Neuronal stem cell (in vitro differentiated cells): ENCODE measurements at regions not wholly inside any gene's neighbourhood (a gene's known extent, or its start where the extent isn't known, plus 50 kb on each side); places are given as distances from the start of the nearest gene placed in this dataset.
"Not testable (repeated sequence)": the region's sequence is repeated elsewhere in the genome, so short reads cannot be mapped to it uniquely, and the experiment has no call there.

Experiments used
- DNase-seq: peaks from one replicate; pipeline ENCODE4 v3.0.0-alpha.2; 2013; ENCODE audit warnings: low spot score
- H2AFZ ChIP-seq: one replicate; pipeline ENCODE4 v1.6.1; 2013; ENCODE audit warnings: mild to moderate bottlenecking, low read length, inconsistent platforms
- H2AK5ac ChIP-seq: 2 replicates; pipeline ENCODE4 v1.6.1; 2013; ENCODE audit warnings: low read depth, mild to moderate bottlenecking, inconsistent platforms, low read length, moderate library complexity, mixed read lengths
- H2BK120ac ChIP-seq: 2 replicates; pipeline ENCODE4 v1.6.1; 2013; ENCODE audit warnings: low read depth, mild to moderate bottlenecking, inconsistent platforms, low read length, moderate library complexity, mixed read lengths
- H2BK12ac ChIP-seq: one replicate; pipeline ENCODE4 v1.6.1; 2013; ENCODE audit warnings: low read length, inconsistent platforms
- H2BK15ac ChIP-seq: 2 replicates; pipeline ENCODE4 v1.6.1; 2013; ENCODE audit warnings: mild to moderate bottlenecking, low read length, inconsistent platforms, mixed read lengths
- H2BK5ac ChIP-seq: one replicate; pipeline ENCODE4 v1.6.1; 2013; ENCODE audit warnings: inconsistent platforms, mild to moderate bottlenecking, low read length, moderate library complexity
- H3K14ac ChIP-seq: one replicate; pipeline ENCODE4 v1.6.1; 2013; ENCODE audit warnings: low read length, inconsistent platforms
- H3K18ac ChIP-seq: 2 replicates; pipeline ENCODE4 v1.6.1; 2013; ENCODE audit warnings: low read length, inconsistent platforms
- H3K23ac ChIP-seq: 2 replicates; pipeline ENCODE4 v1.6.1; 2013; ENCODE audit warnings: low read depth, mild to moderate bottlenecking, mixed read lengths, low read length, inconsistent platforms; ENCODE audit not compliant: poor library complexity
- H3K27ac ChIP-seq: replicated peaks from 3 replicates; pipeline ENCODE4 v1.5.1; 2013; ENCODE audit warnings: low read length, inconsistent platforms
- H3K27me3 ChIP-seq, 3 experiments: 2 replicates each; pipeline ENCODE4 v1.6.1; 2013; ENCODE audit warnings: low read length in 3 of 3, mild to moderate bottlenecking in 2 of 3, inconsistent platforms in 1 of 3, low read depth in 1 of 3, mixed read lengths in 1 of 3, moderate library complexity in 1 of 3; ENCODE audit not compliant: control insufficient read depth in 3 of 3, insufficient read depth in 3 of 3
- H3K36me3 ChIP-seq, 2 donors: replicated peaks in 1 of 2; 2 replicates each; pipeline ENCODE4 v1.6.1; 2013; ENCODE audit warnings: low read length in 2 of 2; ENCODE audit not compliant: control insufficient read depth in 2 of 2, insufficient read depth in 2 of 2
- H3K4ac ChIP-seq: 2 replicates; pipeline ENCODE4 v1.6.1; 2013; ENCODE audit warnings: inconsistent platforms, mild to moderate bottlenecking, low read length, moderate library complexity
- H3K4me1 ChIP-seq, 2 donors: 1 replicate in 1 of 2; 2 replicates in 1 of 2; pipeline ENCODE4 v1.6.1; 2013; ENCODE audit warnings: low read length in 2 of 2, low read depth in 1 of 2; ENCODE audit not compliant: control insufficient read depth in 2 of 2, insufficient read depth in 1 of 2
- H3K4me2 ChIP-seq: one replicate; pipeline ENCODE4 v1.6.1; 2013; ENCODE audit warnings: mild to moderate bottlenecking, low read length, inconsistent platforms; ENCODE audit not compliant: insufficient read depth, poor library complexity, severe bottlenecking
- H3K4me3 ChIP-seq, 2 donors: 2 replicates each; pipeline ENCODE4 v1.5.1; 2013; ENCODE audit warnings: low read length in 2 of 2, mild to moderate bottlenecking in 2 of 2, inconsistent platforms in 1 of 2, moderate library complexity in 1 of 2
- H3K79me1 ChIP-seq: one replicate; pipeline ENCODE4 v1.6.1; 2013; ENCODE audit warnings: low read depth, mild to moderate bottlenecking, inconsistent platforms, low read length, moderate library complexity
- H3K9ac ChIP-seq: one replicate; pipeline ENCODE4 v1.6.1; 2013; ENCODE audit warnings: mild to moderate bottlenecking, low read depth, low read length, inconsistent platforms; ENCODE audit not compliant: poor library complexity
- H3K9me3 ChIP-seq, 2 donors: replicated peaks in 1 of 2; 2 replicates each; pipeline versions ENCODE3 to v1.6.1; 2013; ENCODE audit warnings: low read length in 2 of 2, mild to moderate bottlenecking in 2 of 2, inconsistent platforms in 1 of 2, low read depth in 1 of 2, mixed read lengths in 1 of 2, moderate library complexity in 1 of 2; ENCODE audit not compliant: control insufficient read depth in 2 of 2, insufficient read depth in 1 of 2
- H4K8ac ChIP-seq: one replicate; pipeline ENCODE4 v1.6.1; 2013; ENCODE audit warnings: low read depth, mild to moderate bottlenecking, inconsistent platforms, low read length, moderate library complexity
- H4K91ac ChIP-seq: one replicate; pipeline ENCODE4 v1.6.1; 2013; ENCODE audit warnings: low read length, low read depth, mild to moderate bottlenecking, inconsistent platforms; ENCODE audit not compliant: poor library complexity
- WGBS, 2 donors: extraction: QIAGEN DNeasy Blood & Tissue Kit; methylation state at CpG; one replicate each; pipeline ENCODE4 v1.1.7; 2013; ENCODE audit warnings: missing lambda C conversion rate in 2 of 2, mixed read lengths in 1 of 2; ENCODE audit not compliant: insufficient read length in 2 of 2, insufficient replicate concordance in 1 of 2; ENCODE audit errors: extremely low coverage in 2 of 2; 5-methylcytosine and 5-hydroxymethylcytosine counted together

DNA sequence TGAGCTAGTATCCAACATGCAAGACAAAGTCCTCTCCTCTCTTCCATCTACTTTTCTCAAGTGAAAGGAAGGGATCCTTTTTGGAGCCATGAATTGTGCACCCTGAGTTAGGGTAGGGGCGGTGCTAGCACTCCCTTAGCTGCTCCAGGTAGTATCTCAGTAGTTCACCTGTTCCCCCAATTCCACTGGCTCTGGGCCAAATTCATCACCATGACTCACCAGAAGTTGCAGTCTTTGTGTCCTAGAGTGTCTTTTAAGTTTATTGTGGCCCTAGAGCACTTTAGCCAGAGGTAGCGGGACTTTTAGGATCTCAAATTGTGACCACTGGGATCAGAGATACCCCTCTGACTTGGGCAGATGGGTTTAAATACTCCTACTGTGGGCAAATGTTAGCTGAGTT is 398.6 kb upstream of the ANO5 start:
- WGBS, 2 donors: no CpG with 5 or more reads among the region's 2 CpGs
- no peak overlapping the region for H3K4me2 ChIP-seq

DNA sequence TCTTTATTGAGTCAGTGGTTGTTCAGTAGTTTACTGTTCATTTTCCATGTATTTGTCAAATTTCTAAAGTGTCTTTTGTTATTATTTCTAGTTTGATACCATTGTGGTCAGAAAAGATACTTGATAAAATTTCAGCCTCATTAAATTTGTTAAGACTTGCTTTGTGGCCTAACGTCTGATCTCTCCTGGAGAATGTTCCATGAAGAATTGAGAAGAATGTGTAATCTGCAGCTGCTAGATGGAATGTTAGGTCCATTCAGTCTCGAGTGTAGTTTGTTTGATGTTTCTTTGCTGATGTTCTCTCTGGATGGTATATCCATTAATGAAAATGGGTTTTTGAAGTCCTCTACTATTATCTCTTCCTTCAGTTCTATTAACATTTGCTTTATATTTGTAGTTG is 394.7 kb upstream of the ANO5 start:
- Histone ChIP-seq H2BK120ac (no peak overlapping the region), H2BK5ac (no peak overlapping the region), H3K36me3 (no peaks in the 10 kb centered on the region), H2AK5ac (no peak overlapping the region), H3K27ac (no peak overlapping the region), H3K79me1 (no peaks in the 10 kb centered on the region), H3K14ac (no peak overlapping the region), H3K18ac (no peak overlapping the region), H4K91ac (no peak overlapping the region), H3K4me2 (no peak overlapping the region), H3K4ac (no peak overlapping the region), H3K9me3 (no peaks in the 10 kb centered on the region), H3K4me1 (no peaks in the 10 kb centered on the region), H3K4me3 (no peak overlapping the region), H3K27me3 (no peaks in the 10 kb centered on the region), H3K23ac (no peak overlapping the region), H2AFZ (no peak overlapping the region), H2BK15ac (no peak overlapping the region), H4K8ac (no peak overlapping the region), H2BK12ac (no peak overlapping the region), H3K9ac (no peak overlapping the region)
- WGBS, 2 donors: no CpG with 5 or more reads among the region's 2 CpGs
- DNase-seq: no peak

More for the DNA sequence above, 398.6 kb upstream of the ANO5 start:
- Histone ChIP-seq H3K27me3 (no peaks in the 10 kb centered on the region), H4K91ac (no peak overlapping the region), H3K79me1 (no peaks in the 10 kb centered on the region), H3K27ac (no peak overlapping the region), H2BK5ac (no peak overlapping the region), H3K4ac (no peak overlapping the region), H3K4me1 (no peaks in the 10 kb centered on the region), H3K14ac (no peak overlapping the region), H2BK120ac (no peak overlapping the region), H2AK5ac (no peak overlapping the region), H3K4me3 (no peak overlapping the region), H3K9me3 (no peaks in the 10 kb centered on the region), H3K23ac (no peak overlapping the region), H3K36me3 (no peaks in the 10 kb centered on the region), H3K9ac (no peak overlapping the region), H2BK12ac (no peak overlapping the region), H2BK15ac (no peak overlapping the region), H3K18ac (no peak overlapping the region), H2AFZ (no peak overlapping the region), H4K8ac (no peak overlapping the region)
- no peak for DNase-seq

DNA sequence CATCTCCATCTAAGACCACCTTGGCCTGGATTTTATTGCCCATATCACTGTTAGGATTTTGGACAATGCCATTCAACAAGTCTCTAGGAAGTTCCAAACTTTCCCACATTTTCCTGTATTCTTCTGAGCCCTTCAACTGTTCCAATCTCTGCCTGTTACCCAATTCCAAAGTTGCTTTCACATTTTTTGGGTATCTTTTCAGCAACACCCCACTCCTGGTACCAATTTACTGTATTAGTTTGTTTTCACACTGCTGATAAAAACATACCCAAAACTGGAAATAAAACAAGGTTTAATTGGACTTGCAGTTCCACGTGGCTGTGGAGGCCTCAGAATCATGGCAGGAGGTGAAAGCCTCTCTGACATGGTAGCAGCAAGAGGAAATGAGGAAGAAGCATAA is 388.4 kb upstream of the ANO5 start:
- not testable (repeated sequence) for H2BK5ac ChIP-seq, H2BK12ac ChIP-seq, H3K27ac ChIP-seq, H3K14ac ChIP-seq, H3K4me1 ChIP-seq, H2AK5ac ChIP-seq, H2BK15ac ChIP-seq, H4K8ac ChIP-seq, H4K91ac ChIP-seq, H3K4me2 ChIP-seq, H3K79me1 ChIP-seq, DNase-seq, H3K27me3 ChIP-seq, H3K4me3 ChIP-seq, H3K18ac ChIP-seq, H3K9me3 ChIP-seq, H3K4ac ChIP-seq, H3K23ac ChIP-seq, H3K36me3 ChIP-seq, H2BK120ac ChIP-seq, H2AFZ ChIP-seq, H3K9ac ChIP-seq
- no CpG with 5 or more reads among the region's 1 CpG for WGBS, 2 donors

DNA sequence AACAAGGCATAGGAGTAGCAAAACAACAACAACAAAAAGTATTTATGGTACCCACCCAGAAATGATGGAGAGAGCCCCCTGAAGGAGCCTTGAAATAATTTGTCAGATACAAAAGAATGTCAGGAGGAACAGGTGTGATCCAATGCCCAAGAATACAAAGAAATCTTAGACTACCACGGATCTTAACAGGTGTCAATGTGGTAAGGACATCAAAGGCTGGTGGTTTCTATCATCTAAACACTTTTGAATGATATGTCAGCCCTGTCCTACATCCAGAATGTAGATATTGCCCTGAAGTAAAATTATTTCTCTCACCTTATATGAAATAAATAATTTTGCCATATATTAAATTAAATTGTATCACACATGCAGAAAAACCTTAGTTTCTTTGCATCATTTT is 386.4 kb upstream of the ANO5 start:
- no peak overlapping the region for H3K4me2 ChIP-seq
- no peak overlapping the region for H4K8ac ChIP-seq
- no peak overlapping the region for H3K4ac ChIP-seq
- WGBS, 2 donors: no CpG with 5 or more reads among the region's 1 CpG
- no peak overlapping the region for H3K27ac ChIP-seq
- H2BK15ac ChIP-seq: no peak overlapping the region
- no peaks in the 10 kb centered on the region for H3K4me1 ChIP-seq
- H2BK5ac ChIP-seq: no peak overlapping the region
- H3K9ac ChIP-seq: no peak overlapping the region
- H3K79me1 ChIP-seq: no peaks in the 10 kb centered on the region
- H3K4me3 ChIP-seq: no peak overlapping the region
- no peaks in the 10 kb centered on the region for H3K27me3 ChIP-seq
- H3K18ac ChIP-seq: no peak overlapping the region
- no peak overlapping the region for H4K91ac ChIP-seq
- no peak overlapping the region for H2AFZ ChIP-seq
- H2BK120ac ChIP-seq: no peak overlapping the region
- no peak overlapping the region for H2BK12ac ChIP-seq
- H3K9me3 ChIP-seq: no peaks in the 10 kb centered on the region
- no peak overlapping the region for H2AK5ac ChIP-seq
- no peaks in the 10 kb centered on the region for H3K36me3 ChIP-seq
- DNase-seq: no peak
- no peak overlapping the region for H3K23ac ChIP-seq
- H3K14ac ChIP-seq: no peak overlapping the region
